H54 (cell line): ENCODE measurements at regions not wholly inside any gene's neighbourhood (a gene's known extent, or its start where the extent isn't known, plus 50 kb on each side); places are given as distances from the start of the nearest gene placed in this dataset.

ENCODE experiments used
- DNase-seq: peaks from one replicate; pipeline ENCODE4 v3.0.0; 2011; ENCODE audit warnings: low spot score, mixed read lengths; ENCODE audit not compliant: insufficient read length
- FAIRE-seq: peaks from 3 replicates; lab custom pipeline; 2011; peaks lifted over from hg19 to GRCh38; lab: Jason Lieb, UNC
- POLR2A ChIP-seq: IDR thresholded peaks from 2 replicates; pipeline ENCODE4 v1.6.1; 2011; ENCODE audit warnings: low read depth, mild to moderate bottlenecking, low read length

DNA sequence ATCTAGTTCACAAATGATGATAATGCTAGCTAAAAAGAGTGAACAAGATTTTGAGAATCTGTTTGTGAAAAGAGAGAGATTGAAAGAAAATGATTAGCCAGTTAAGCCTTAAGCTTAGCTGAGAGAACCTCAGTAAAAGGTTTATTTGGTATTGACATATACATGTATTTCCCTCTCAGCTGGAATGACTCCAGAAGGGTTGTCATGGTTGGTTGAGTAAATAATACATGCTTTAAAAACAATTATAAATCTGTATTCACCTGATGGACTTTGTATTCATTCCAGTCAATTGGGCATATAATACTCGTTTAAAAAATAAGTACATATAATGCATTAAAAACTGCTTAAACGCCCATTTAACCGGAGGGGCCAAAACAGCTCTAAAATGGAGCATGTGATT, 181.4 kb downstream of the GRB14 start:
- no peak for FAIRE-seq
- TF ChIP-seq POLR2A, result no peak
- DNase-seq, result no peak

DNA sequence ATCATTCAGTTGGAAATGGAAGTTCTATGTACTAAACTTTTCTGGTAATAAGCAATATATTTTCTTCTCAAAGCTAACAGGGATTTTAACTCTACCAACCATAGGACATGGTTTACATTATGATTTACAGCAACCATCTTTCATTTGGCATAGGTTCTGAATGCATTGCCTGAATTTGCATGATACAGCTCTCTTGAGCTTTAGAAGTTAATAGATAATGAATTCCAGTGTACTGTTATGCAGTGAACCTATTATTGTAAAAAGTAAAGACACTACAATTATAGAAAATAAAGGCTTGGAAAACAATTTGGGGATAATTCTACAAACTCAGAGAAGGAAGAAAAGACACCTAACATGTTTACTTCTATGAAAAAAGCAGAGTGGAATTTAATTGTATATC, 182.0 kb downstream of the GRB14 start:
- FAIRE-seq (no peak), DNase-seq (no peak)
- no peak for TF ChIP-seq POLR2A

DNA sequence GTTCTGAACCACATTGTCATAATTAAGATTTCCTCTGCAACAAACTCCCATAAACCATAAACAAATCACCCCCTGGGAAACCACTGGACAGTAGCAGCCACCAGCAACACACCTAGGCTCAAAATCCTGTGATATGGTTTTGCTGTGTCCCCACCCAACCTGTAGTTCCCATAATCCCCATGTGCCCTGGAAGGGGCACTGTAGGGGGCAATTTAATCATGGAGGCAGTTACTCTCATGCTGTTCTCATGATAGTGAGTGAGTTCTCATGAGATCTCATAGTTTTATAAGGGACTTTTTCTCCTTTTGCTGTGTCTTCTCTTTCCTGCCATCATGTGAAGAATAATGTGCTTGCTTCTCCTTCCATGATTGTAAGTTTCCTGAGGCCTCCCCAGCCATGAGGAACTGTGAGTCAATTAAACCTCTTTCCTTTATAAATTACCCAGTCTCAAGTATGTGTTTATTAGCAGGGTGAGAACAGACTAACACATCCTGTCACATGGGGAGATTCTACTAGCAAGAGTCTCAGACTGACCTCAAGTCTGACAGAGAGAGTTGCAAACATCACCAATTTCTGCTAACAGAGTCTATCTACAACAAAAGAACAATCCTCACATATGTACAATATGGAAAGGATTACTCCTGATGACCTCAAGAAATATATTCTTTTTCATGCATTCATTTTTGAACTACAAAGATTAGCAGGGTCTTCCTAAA, 182.6 kb downstream of the GRB14 start:
- TF ChIP-seq POLR2A, result no peak
- FAIRE-seq (no peak), DNase-seq (no peak)

DNA sequence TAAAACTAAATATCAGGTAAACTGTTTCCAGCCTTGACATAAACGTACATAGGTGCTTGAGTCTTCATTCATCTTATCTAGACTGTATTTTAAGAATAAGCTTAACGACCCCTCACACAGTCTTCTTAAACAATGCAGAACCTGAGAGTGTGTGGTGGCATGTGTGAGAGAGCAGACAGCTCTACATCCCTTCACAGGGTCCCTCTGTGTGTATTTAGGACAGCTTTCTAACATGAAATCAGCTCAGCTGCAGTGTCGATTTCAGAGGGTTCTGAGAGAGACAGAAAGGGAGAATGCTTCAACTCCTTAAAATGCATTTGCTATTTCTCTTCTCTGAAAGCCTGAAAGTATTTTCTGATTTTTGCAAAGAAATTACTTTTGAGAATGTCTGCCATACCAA, 185.2 kb downstream of the GRB14 start:
- no peak for TF ChIP-seq POLR2A
- DNase-seq (no peak), FAIRE-seq (no peak)

DNA sequence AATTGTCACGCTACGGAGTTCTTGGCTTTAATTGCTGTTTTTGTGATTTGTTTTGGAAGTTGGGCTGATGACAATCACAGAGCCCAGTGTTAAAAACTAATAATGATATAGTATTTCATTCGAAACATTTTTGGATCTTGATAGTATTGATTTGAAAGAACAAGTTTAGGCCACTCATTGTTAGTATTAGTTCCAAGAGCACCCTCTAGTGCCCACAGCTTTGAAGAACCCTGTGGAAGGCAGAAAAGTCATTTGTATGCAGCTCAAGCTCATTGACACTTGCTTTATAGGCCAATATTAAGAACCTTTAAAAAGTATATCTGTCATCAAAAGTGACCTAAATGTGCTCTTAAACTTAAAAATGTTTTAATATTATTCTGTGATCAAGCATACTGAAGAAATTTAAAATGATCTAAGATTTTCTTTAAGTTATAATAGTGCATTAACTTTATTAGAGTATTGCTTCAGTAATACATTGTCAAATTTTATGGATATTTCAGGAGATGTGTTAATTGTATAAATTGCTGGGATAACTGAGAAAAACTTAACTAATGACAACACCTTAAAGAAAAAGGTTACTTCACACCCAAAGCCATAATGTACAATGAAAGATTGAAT, 191.0 kb downstream of the GRB14 start:
- TF ChIP-seq POLR2A, result no peak
- DNase-seq, result no peak
- FAIRE-seq, result peak; percentile 52

DNA sequence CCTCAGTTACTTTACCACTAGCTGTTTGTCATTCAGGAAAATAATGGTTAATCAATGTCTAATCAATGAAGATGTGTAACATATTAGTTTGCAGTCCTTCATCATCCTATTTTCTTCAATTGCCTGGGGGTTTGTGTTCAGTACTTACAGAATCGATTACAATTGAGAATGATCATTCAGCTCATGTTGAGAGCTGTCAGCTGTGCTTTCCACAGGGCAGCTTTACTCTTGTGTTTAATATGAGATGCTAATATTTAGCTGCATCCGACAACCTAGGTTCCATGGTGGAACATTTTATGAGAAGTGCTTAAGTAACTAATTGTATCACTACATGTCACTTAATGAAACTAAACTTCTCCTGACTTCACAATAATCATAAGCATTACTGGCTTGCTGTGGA, 191.9 kb downstream of the GRB14 start:
- no peak for DNase-seq
- TF ChIP-seq POLR2A, result no peak
- peak; percentile 50 for FAIRE-seq

DNA sequence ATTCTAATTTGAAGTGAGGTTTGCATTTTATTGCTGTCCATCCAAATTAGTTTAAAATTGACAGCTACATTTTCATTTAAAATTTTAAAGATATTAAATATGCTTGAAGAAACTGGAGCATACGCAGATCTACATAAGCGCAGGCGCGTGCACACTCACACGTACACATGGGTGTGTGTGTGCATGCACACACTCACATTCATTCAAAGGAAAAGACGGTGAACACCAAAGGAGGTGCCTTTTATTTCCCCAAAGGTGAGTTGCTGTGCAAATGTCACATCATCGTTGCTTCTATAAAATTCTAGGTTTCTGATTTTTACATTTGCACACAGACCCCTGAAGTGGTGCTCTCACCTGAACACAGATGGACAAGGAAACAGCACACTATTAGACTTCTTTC, 194.2 kb downstream of the GRB14 start:
- FAIRE-seq, result no peak
- no peak for DNase-seq
- TF ChIP-seq POLR2A, result no peak

DNA sequence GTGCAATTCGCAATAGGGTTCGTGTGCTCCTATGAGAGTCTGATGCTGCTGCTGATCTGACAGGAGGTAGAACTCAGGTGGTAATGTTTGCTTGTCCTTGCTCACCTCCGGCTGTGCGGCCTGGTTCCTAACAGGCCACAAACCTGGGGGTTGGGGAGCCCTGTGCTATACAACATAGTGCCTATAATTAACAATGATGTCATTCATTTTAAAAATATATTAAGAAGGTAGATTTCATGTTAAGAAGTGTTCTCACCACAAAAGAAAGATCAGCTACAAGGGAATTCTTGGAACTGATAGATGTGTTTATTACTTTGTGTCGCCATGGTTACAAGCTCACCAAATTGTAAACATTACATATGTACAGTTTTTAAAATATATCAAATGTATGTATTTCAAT, 200.5 kb downstream of the GRB14 start:
- no peak for TF ChIP-seq POLR2A
- DNase-seq, result no peak
- no peak for FAIRE-seq

DNA sequence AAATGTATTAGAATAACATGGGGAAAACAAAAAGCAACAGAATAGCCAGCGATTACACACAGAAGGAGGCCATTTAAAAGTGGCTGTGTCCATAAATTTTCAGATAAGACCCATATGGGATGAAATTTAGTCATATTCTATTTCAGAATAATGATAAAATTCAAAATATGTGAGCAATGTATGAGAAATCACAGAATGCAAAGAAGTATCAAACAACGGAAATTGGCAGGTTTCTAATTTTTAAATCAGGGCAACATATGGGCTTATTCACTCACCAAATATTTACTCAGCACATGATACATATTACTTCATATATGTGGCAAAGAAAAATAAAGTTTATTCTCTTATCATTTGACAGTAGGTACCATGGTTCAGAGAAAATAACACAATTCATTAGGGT, 208.5 kb downstream of the GRB14 start:
- FAIRE-seq, result no peak
- no peak for DNase-seq
- TF ChIP-seq POLR2A, result no peak

DNA sequence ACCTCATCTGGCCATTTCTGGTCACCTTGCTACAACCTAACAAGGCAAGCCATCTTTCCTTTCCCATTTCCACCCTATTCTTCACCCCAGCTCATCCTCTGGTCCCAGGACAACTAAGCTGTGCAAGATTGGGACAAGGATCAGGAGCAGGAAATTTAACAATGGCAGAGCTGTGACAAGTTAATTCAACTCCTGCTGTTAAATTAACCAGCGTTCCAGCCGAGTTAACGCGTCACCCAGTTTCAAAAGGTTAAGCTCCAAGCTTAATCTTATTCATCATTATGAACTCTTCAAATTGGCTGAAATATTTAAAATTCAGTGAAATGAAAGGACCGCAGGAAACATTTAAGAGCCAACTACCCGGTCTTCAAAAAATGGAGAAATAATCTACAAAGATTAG, 231.9 kb downstream of the GRB14 start:
- no peak for FAIRE-seq
- no peak for TF ChIP-seq POLR2A
- DNase-seq, result no peak

DNA sequence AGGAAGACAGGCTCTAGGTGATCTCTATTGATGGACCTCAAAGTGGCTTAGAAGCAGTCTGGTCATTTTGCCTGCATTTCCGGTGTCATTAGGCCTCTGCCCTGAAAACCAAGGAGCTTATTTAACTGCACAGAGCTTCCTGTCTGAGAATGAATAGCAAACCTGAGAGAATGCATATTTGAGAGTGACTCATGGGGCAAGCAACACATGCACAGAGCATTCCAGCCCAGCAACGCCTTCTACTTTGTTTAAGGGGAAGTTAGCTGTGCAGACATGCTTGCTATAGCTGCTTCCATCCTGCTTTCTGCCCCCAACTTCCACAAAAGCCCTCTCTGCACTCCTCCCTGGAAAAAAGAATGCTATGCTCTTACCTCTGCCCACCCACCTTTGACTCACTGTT, 232.8 kb downstream of the GRB14 start:
- peak; percentile 52 for DNase-seq
- FAIRE-seq, result peak; percentile 100

DNA sequence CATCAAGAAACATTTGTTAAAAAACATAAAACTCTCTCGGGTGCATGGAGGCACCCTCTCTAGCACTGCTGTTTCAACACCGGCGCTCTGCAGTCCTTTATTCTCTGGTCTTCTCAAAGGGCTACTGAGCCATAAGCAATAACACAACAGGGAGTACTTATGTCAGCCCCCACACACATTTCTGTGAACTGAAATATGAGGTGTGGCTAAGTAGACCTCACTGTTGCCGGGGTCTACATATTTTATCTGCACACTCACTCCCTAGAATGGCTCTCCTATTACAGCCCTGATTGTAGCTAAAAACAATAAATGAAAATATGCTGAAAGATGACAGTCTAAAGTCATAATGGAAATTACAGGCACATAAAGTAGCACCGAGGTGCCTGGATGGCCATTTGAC, 235.1 kb downstream of the GRB14 start:
- no peak for TF ChIP-seq POLR2A
- FAIRE-seq, result no peak
- DNase-seq, result no peak

More for the DNA sequence above, 232.8 kb downstream of the GRB14 start:
- no peak for TF ChIP-seq POLR2A

DNA sequence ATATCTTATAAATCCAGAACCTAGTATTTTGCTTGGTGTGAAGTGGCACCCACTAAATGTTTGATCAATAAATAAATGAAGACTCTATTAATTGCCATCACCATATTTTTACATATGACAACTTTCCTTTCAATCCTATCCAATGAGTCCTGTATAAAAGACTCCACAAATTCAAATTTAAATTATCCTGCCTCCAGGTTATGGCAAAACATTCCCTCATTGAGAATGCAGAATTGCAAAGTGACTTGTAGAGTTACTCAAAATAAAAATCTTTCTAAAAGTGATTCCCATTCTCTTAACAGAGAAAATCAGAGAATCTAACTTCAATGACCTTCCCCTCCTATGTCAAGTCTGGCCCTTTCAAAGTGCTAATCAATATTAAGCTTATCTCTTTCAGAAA, 236.8 kb downstream of the GRB14 start:
- no peak for DNase-seq
- no peak for TF ChIP-seq POLR2A
- no peak for FAIRE-seq

DNA sequence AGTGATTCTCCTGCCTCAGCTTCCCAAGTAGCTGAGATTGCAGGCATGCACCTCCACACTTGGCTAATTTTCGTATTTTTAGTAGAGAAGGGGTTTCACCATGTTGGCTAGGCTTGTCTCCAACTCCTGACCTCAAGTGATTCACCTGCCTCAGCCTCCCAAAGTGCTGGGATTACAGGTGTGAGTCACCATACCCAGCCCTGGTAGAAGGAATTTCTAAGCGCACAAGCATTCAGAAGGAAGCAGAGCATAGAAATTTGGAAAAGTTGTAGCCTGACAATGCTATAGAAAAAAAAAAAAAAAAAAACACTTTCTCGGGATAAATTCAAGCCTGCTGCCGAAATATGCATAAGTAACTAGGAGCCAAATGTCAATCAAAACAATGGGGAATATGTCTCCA, 249.4 kb downstream of the GRB14 start:
- TF ChIP-seq POLR2A, result no peak
- DNase-seq, result no peak
- no peak for FAIRE-seq

DNA sequence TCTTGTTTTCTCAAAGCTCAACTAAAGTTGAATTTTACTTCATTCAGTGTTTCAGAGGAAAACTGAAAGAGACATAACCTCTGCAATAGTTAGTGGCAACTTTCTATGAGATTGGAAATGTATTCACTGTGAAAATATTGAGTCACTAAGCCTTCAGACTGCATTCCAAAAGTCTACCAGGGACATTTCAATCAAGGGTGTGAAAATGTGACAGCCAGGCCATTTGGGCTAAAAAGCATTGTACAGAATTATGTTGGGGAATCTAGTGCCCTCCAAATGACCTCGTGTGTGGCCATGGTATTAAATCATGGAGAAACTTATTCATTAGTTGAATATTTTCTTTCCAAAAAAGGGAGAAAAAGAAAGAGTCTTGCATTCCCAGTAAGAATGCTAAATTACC, 251.9 kb downstream of the GRB14 start:
- FAIRE-seq (no peak), DNase-seq (no peak)
- no peak for TF ChIP-seq POLR2A

DNA sequence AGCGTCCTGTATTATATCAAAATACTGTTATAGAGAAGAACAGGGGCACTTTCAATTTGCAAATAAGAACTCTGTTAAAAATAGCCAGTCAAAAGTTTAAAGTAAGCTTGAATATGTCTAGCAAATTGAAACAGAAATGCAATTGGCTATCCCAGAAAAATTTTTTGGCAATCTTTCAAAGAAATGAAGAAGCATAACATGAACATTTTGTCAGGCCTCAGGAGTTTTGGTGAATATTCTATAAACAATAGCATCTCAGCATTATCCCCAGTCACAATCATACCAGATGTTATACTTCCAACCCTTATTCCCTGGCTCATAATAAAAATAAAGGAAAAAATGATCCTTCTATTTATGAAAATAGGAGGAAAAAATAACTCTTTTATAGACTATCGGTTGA, 252.4 kb downstream of the GRB14 start:
- TF ChIP-seq POLR2A, result no peak
- no peak for DNase-seq
- FAIRE-seq, result no peak
